Hepatocyte (in vitro differentiated cells): ENCODE measurements at regions not wholly inside any gene's neighbourhood (a gene's known extent, or its start where the extent isn't known, plus 50 kb on each side); places are given as distances from the start of the nearest gene placed in this dataset.
"Not testable (repeated sequence)": the region's sequence is repeated elsewhere in the genome, so short reads cannot be mapped to it uniquely, and the experiment has no call there.

Experiments used
- EZH2 ChIP-seq: fragments of 200-600 bp; sonication (generic); IDR thresholded peaks from 2 replicates; pipeline ENCODE4 v1.6.1; 2016; ENCODE audit warnings: antibody characterized with exemption, mild to moderate bottlenecking, borderline replicate concordance
- EZH2phosphoT487 ChIP-seq: fragments of 200-600 bp; sonication (generic); IDR thresholded peaks from one replicate; pipeline ENCODE4 v1.6.1; 2018; ENCODE audit warnings: antibody characterized with exemption, mild to moderate bottlenecking, low read depth, moderate library complexity; ENCODE audit not compliant: unreplicated experiment, severe bottlenecking
- TF ChIP-seq, protein P1 (sequence below): fragments of 200-600 bp; sonication (generic); IDR thresholded peaks from 2 replicates; pipeline ENCODE4 v1.5.1; 2016; ENCODE audit warnings: antibody characterized with exemption, mild to moderate bottlenecking; ENCODE audit not compliant: poor library complexity

DNA sequence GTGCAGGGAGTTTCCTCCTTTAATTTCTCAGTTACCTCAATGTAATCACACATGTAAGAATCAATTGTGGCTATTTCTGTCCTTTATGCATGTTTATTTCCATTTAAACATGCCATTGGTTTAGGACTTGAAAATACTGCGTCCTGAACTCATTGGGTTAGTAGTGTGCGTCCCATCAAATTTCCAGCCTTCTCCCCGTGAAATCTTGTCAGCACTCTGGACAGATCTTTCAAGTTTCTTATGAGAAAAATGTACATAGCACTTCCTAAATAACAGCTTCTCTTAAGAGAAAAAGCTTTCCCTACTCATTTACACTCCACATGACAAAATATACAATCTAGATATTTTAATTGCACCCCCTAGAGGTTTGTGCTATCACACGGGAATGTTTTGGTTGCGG is 353.9 kb upstream of the FOLH1 start:
- TF ChIP-seq, protein P1, sequence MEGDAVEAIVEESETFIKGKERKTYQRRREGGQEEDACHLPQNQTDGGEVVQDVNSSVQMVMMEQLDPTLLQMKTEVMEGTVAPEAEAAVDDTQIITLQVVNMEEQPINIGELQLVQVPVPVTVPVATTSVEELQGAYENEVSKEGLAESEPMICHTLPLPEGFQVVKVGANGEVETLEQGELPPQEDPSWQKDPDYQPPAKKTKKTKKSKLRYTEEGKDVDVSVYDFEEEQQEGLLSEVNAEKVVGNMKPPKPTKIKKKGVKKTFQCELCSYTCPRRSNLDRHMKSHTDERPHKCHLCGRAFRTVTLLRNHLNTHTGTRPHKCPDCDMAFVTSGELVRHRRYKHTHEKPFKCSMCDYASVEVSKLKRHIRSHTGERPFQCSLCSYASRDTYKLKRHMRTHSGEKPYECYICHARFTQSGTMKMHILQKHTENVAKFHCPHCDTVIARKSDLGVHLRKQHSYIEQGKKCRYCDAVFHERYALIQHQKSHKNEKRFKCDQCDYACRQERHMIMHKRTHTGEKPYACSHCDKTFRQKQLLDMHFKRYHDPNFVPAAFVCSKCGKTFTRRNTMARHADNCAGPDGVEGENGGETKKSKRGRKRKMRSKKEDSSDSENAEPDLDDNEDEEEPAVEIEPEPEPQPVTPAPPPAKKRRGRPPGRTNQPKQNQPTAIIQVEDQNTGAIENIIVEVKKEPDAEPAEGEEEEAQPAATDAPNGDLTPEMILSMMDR: not testable (repeated sequence)
- TF ChIP-seq EZH2, EZH2phosphoT487: not testable (repeated sequence)
